Ishikawa (cell line): ENCODE measurements at regions not wholly inside any gene's neighbourhood (a gene's known extent, or its start where the extent isn't known, plus 50 kb on each side); places are given as distances from the start of the nearest gene placed in this dataset.
A peak's percentile ranks its signal among the peaks of the same experiment; 100 is the strongest.

Experiments used
- CEBPB ChIP-seq: IDR thresholded peaks from 2 replicates; pipeline ENCODE4 v1.6.1; 2012
- CREB1 ChIP-seq: IDR thresholded peaks from 2 replicates; pipeline ENCODE4 v1.6.1; 2012; ENCODE audit warnings: low read depth
- EGR1 ChIP-seq: IDR thresholded peaks from 2 replicates; pipeline ENCODE4 v1.6.1; 2012
- EP300 ChIP-seq: IDR thresholded peaks from 2 replicates; pipeline ENCODE4 v1.6.1; 2012; ENCODE audit warnings: borderline replicate concordance
- FOXM1 ChIP-seq: IDR thresholded peaks from 2 replicates; pipeline ENCODE4 v1.6.1; 2012; ENCODE audit warnings: low read depth, borderline replicate concordance
- NFIC ChIP-seq: IDR thresholded peaks from 2 replicates; pipeline ENCODE4 v1.6.1; 2012
- RAD21 ChIP-seq: IDR thresholded peaks from 2 replicates; pipeline ENCODE4 v1.6.1; 2012; ENCODE audit warnings: low read depth
- TAF1 ChIP-seq: IDR thresholded peaks from 2 replicates; pipeline ENCODE4 v1.6.1; 2012; ENCODE audit warnings: low read depth, mild to moderate bottlenecking
- TCF12 ChIP-seq: IDR thresholded peaks from 2 replicates; pipeline ENCODE4 v1.6.1; 2012; ENCODE audit warnings: low read depth
- TEAD4 ChIP-seq: IDR thresholded peaks from 2 replicates; pipeline ENCODE4 v1.6.1; 2012
- YY1 ChIP-seq: IDR thresholded peaks from 2 replicates; pipeline ENCODE4 v1.6.1; 2012; ENCODE audit warnings: low read depth
- ZBTB7A ChIP-seq: IDR thresholded peaks from 2 replicates; pipeline ENCODE4 v1.6.1; 2012; ENCODE audit warnings: low read depth
- TF ChIP-seq, protein P1 (sequence below): IDR thresholded peaks from 2 replicates; pipeline ENCODE4 v1.6.1; 2012; ENCODE audit warnings: low read depth, mild to moderate bottlenecking
- TF ChIP-seq, protein P2 (sequence below): IDR thresholded peaks from 2 replicates; pipeline ENCODE4 v1.6.1; 2012
- TF ChIP-seq, protein P3 (sequence below): IDR thresholded peaks from 2 replicates; pipeline ENCODE4 v1.6.1; 2012

GRCh38 chrX:145393702-145394235, 146.5 kb downstream of the SPANXN1 start:
- no peak for TF ChIP-seq EGR1
- no peak for TF ChIP-seq TEAD4
- TF ChIP-seq, protein P1, sequence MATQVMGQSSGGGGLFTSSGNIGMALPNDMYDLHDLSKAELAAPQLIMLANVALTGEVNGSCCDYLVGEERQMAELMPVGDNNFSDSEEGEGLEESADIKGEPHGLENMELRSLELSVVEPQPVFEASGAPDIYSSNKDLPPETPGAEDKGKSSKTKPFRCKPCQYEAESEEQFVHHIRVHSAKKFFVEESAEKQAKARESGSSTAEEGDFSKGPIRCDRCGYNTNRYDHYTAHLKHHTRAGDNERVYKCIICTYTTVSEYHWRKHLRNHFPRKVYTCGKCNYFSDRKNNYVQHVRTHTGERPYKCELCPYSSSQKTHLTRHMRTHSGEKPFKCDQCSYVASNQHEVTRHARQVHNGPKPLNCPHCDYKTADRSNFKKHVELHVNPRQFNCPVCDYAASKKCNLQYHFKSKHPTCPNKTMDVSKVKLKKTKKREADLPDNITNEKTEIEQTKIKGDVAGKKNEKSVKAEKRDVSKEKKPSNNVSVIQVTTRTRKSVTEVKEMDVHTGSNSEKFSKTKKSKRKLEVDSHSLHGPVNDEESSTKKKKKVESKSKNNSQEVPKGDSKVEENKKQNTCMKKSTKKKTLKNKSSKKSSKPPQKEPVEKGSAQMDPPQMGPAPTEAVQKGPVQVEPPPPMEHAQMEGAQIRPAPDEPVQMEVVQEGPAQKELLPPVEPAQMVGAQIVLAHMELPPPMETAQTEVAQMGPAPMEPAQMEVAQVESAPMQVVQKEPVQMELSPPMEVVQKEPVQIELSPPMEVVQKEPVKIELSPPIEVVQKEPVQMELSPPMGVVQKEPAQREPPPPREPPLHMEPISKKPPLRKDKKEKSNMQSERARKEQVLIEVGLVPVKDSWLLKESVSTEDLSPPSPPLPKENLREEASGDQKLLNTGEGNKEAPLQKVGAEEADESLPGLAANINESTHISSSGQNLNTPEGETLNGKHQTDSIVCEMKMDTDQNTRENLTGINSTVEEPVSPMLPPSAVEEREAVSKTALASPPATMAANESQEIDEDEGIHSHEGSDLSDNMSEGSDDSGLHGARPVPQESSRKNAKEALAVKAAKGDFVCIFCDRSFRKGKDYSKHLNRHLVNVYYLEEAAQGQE = no peak
- no peak for TF ChIP-seq CREB1
- no peak for TF ChIP-seq FOXM1
- no peak for TF ChIP-seq TAF1
- TF ChIP-seq NFIC = no peak
- no peak for TF ChIP-seq YY1
- TF ChIP-seq EP300 = no peak
- no peak for TF ChIP-seq RAD21
- TF ChIP-seq, protein P2, sequence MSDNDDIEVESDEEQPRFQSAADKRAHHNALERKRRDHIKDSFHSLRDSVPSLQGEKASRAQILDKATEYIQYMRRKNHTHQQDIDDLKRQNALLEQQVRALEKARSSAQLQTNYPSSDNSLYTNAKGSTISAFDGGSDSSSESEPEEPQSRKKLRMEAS = no peak
- TF ChIP-seq CEBPB = no peak
- TF ChIP-seq TCF12 = no peak
- TF ChIP-seq, protein P3, sequence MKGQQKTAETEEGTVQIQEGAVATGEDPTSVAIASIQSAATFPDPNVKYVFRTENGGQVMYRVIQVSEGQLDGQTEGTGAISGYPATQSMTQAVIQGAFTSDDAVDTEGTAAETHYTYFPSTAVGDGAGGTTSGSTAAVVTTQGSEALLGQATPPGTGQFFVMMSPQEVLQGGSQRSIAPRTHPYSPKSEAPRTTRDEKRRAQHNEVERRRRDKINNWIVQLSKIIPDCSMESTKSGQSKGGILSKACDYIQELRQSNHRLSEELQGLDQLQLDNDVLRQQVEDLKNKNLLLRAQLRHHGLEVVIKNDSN = no peak

DNA sequence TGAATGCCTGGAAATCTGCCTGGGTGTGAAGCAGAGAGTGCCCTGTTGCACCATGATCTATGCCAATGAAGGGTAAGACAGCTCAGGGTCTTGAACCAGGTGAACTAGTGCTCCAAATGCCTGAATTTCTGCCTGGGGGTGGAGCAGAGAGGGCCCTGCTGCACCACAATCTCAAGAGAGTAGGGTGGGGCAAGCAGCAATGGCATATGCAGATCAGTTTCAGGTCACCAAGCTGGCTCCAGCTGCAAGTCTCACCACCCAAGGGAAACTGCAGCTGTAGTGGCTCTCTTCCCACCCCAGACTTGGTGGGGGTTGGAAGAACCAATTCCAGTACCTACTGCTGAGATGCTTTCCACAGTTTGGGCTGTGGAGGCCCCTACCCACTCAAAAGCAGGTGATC, 147.0 kb downstream of the SPANXN1 start:
- TF ChIP-seq RAD21 (no peak), TCF12 (no peak), EGR1 (no peak), YY1 (no peak), CEBPB (no peak), ZBTB7A (no peak), FOXM1 (no peak), EP300 (no peak), NFIC (no peak), TAF1 (no peak), CREB1 (no peak), TEAD4 (no peak)
- TF ChIP-seq, protein P3 = no peak
- TF ChIP-seq, protein P1 = no peak
- TF ChIP-seq, protein P2 = no peak

- TF ChIP-seq, protein P3 = no peak
- TF ChIP-seq CEBPB = no peak
- TF ChIP-seq, protein P1 = no peak
- no peak for TF ChIP-seq YY1
- TF ChIP-seq, protein P2 = no peak
- no peak for TF ChIP-seq EGR1
- no peak for TF ChIP-seq CREB1
- TF ChIP-seq ZBTB7A = no peak
- TF ChIP-seq RAD21 = no peak
- no peak for TF ChIP-seq TAF1
Measured at GRCh38 chrX:145396612-145397011, 149.3 kb downstream of the SPANXN1 start.

- peak; percentile 26; the same call in 1 of the 2 replicates for TF ChIP-seq RAD21
- no peak for TF ChIP-seq FOXM1
Measured at GRCh38 chrX:145405012-145405411, 157.7 kb downstream of the SPANXN1 start.
